ENCODE measurements at regions not wholly inside any gene's neighbourhood (a gene's known extent, or its start where the extent isn't known, plus 50 kb on each side); places are given as distances from the start of the nearest gene placed in this dataset.
"Not testable (repeated sequence)": the region's sequence is repeated elsewhere in the genome, so short reads cannot be mapped to it uniquely, and the experiment has no call there.

DNA sequence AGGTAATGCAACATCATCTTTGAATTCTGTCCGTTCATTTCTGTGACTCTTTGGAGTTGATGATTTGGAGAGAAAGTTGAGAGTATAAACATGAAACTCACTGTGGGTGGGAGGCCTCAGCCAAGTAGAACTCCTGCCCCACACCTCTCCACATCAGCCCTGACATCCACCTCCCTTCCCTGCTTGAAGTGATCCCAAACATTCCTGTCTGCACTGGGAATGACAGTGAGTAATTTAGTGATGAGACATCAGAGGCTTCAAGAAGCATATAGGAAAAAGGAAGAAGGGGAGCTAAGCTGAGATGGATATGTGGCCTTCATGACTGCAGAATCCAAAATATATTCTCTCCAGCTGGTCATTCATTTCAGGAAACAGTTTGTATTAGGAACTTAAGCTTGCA lies 151.8 kb downstream of the SPATA18 start:
- DNase-seq (no peak), ATAC-seq (no peak)
- Histone ChIP-seq H3K4me1 (peaks cover 0 to 13% (median 0%) of the 10 kb centered on the region in 9 donors), H3K36me3 (no peaks in the 10 kb centered on the region), H3K4me3 (no peak overlapping the region), H3K27me3 (peaks cover 0 to 15% (median 0%) of the 10 kb centered on the region in 7 donors), H3K9me3 (no peaks in the 10 kb centered on the region), H3K27ac (no peak overlapping the region)
- WGBS, 2 donors, result 78 to 83% methylated on average over 1 of the region's 1 CpG
- intact Hi-C loops (cut with DNase I), result loop anchor here in 1 of 10 donors (10.0 kb wide), 1 partner anchor 62 kb away; no protein-coding TSS in a partner anchor
- TF ChIP-seq, protein P1, sequence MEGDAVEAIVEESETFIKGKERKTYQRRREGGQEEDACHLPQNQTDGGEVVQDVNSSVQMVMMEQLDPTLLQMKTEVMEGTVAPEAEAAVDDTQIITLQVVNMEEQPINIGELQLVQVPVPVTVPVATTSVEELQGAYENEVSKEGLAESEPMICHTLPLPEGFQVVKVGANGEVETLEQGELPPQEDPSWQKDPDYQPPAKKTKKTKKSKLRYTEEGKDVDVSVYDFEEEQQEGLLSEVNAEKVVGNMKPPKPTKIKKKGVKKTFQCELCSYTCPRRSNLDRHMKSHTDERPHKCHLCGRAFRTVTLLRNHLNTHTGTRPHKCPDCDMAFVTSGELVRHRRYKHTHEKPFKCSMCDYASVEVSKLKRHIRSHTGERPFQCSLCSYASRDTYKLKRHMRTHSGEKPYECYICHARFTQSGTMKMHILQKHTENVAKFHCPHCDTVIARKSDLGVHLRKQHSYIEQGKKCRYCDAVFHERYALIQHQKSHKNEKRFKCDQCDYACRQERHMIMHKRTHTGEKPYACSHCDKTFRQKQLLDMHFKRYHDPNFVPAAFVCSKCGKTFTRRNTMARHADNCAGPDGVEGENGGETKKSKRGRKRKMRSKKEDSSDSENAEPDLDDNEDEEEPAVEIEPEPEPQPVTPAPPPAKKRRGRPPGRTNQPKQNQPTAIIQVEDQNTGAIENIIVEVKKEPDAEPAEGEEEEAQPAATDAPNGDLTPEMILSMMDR (IDR thresholded peaks at IDR 0.05), result no peak

DNA sequence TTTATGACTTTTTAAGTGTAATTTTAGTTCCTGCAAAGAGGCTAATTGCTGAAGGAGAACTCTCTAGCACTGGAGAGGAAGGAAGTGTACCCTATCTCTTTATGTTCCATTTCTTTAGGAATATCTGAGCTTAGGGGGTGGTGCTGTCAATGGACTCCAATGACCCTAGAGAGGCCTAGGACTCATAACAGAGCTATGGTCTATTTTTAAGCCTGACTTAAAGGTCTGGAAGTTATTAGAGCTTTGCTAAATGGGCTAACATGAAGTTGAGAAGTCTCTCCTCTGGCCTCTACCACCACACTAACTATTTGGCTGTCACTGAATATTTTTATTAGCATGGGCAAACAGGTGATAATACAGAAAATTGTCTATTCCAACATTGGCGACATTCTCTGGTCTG lies 152.2 kb downstream of the SPATA18 start:
- TF ChIP-seq, protein P1 (IDR thresholded peaks at IDR 0.05), result no peak
- no peaks in the 10 kb centered on the region for H3K9me3 ChIP-seq
- no peak overlapping the region for H3K4me3 ChIP-seq
- intact Hi-C loops (cut with DNase I), result loop anchor here in 1 of 10 donors (10.0 kb wide), 1 partner anchor 61 kb away; no protein-coding TSS in a partner anchor
- peak in 1 of 8 donors; percentile 39 for ATAC-seq
- peaks cover 0 to 13% (median 0%) of the 10 kb centered on the region in 9 donors for H3K4me1 ChIP-seq
- H3K27me3 ChIP-seq, result peaks cover 0 to 12% (median 0%) of the 10 kb centered on the region in 7 donors
- no peak overlapping the region for H3K27ac ChIP-seq
- DNase-seq, result no peak
- 96 to 98% methylated on average over 1 of the region's 1 CpG for WGBS, 2 donors
- no peaks in the 10 kb centered on the region for H3K36me3 ChIP-seq

DNA sequence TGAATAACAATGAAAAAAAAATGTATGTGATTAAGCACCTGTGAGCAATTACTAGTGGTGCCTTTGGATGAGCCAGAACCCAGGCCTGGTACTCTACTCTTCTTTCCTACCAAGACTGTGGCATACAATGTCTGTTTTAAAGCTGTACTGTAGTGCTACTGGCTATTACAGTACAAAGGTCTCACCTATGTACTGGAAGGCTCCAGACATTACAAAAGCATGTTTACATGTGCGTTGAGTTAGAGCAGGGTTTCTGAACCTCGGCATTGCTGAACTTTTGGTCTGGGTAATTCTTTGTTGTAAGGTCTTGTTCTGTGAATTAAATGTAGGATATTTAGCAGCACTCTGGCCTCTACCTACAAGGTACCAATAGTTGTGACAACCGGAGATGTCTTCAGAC lies 153.8 kb downstream of the SPATA18 start:
- H3K4me3 ChIP-seq, result no peak overlapping the region
- 93 to 97% methylated on average over 3 of the region's 3 CpGs for WGBS, 2 donors
- H3K27me3 ChIP-seq, result peaks cover 0 to 10% (median 0%) of the 10 kb centered on the region in 7 donors
- no peak overlapping the region for H3K27ac ChIP-seq
- TF ChIP-seq, protein P1 (IDR thresholded peaks at IDR 0.05), result no peak
- intact Hi-C loops (cut with DNase I), result loop anchor here in 1 of 10 donors (10.0 kb wide), 1 partner anchor 60 kb away; no protein-coding TSS in a partner anchor
- ATAC-seq (no peak), DNase-seq (no peak)
- H3K4me1 ChIP-seq, result peaks cover 0 to 13% (median 0%) of the 10 kb centered on the region in 9 donors
- H3K36me3 ChIP-seq, result no peaks in the 10 kb centered on the region
- H3K9me3 ChIP-seq, result no peaks in the 10 kb centered on the region

DNA sequence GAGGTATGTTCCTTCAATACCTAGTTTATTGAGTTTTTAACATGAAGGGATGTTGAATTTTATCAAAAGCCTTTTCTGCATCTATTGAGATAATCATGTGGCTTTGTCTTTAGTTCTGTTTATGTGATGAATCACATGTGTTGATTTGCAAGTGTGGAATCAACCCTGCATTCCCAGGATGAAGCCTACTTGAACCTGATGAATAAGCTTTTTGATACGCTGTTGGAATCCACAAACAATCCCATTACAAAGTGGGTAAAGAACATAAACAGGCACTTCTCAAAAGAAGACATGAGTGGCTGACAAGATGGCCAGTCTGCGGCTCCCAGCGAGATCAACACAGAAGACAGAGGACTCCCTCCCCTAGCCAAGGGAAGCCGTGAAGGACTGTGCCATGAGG lies 156.0 kb downstream of the SPATA18 start:
- not testable (repeated sequence) for DNase-seq, H3K27ac ChIP-seq, ATAC-seq, H3K4me3 ChIP-seq, H3K9me3 ChIP-seq, H3K36me3 ChIP-seq
- WGBS, 2 donors, result 90 to 93% methylated on average over 4 of the region's 4 CpGs
- intact Hi-C loops (cut with DNase I), result loop anchor here in 1 of 10 donors (10.0 kb wide), 1 partner anchor 58 kb away; no protein-coding TSS in a partner anchor
- H3K4me1 ChIP-seq, result peaks cover 0 to 11% (median 0%) of the 10 kb centered on the region in 9 donors
- H3K27me3 ChIP-seq, result peaks cover 0 to 10% (median 0%) of the 10 kb centered on the region in 7 donors

DNA sequence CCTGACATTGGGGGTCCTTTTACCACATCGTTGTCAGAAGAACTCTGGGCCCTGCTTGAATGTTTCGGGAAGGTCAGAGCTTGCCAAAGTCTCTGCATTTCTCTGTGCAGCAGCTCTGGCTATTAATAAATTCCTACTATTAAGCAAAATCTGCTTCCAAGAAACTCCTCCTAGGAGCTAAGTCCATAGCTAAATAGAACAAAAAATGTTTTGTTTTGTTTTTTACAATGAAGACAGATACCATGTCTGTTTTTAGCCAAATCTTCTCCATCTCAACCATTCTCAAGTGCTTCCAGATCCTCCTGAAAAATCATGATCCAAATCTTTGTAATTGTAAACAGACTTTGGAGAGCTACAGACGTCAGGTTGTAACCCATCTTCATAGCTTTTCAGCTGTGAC lies 161.6 kb downstream of the SPATA18 start:
- peak in 1 of 8 donors; percentile 34 for ATAC-seq

More for the DNA sequence above, 161.6 kb downstream of the SPATA18 start:
- Histone ChIP-seq H3K4me3 (no peak overlapping the region), H3K27ac (no peak overlapping the region), H3K4me1 (no peaks in the 10 kb centered on the region), H3K36me3 (no peaks in the 10 kb centered on the region), H3K9me3 (peaks cover 0 to 20% (median 0%) of the 10 kb centered on the region in 11 donors), H3K27me3 (peaks cover 0 to 1% (median 0%) of the 10 kb centered on the region in 7 donors)
- 56 to 69% methylated on average over 3 of the region's 3 CpGs for WGBS, 2 donors
- TF ChIP-seq, protein P1 (IDR thresholded peaks at IDR 0.05), result no peak
- intact Hi-C loops (cut with DNase I), result no loop called here
- DNase-seq, result no peak

All from heart right ventricle (tissue), 16 donors.